Hepatocyte (in vitro differentiated cells): ENCODE measurements at regions not wholly inside any gene's neighbourhood (a gene's known extent, or its start where the extent isn't known, plus 50 kb on each side); places are given as distances from the start of the nearest gene placed in this dataset.

ENCODE experiments used
- EZH2 ChIP-seq: fragments of 200-600 bp; sonication (generic); IDR thresholded peaks from 2 replicates; pipeline ENCODE4 v1.6.1; 2016; ENCODE audit warnings: antibody characterized with exemption, mild to moderate bottlenecking, borderline replicate concordance
- TF ChIP-seq, protein P1 (sequence below): fragments of 200-600 bp; sonication (generic); IDR thresholded peaks from 2 replicates; pipeline ENCODE4 v1.5.1; 2016; ENCODE audit warnings: antibody characterized with exemption, mild to moderate bottlenecking; ENCODE audit not compliant: poor library complexity

DNA sequence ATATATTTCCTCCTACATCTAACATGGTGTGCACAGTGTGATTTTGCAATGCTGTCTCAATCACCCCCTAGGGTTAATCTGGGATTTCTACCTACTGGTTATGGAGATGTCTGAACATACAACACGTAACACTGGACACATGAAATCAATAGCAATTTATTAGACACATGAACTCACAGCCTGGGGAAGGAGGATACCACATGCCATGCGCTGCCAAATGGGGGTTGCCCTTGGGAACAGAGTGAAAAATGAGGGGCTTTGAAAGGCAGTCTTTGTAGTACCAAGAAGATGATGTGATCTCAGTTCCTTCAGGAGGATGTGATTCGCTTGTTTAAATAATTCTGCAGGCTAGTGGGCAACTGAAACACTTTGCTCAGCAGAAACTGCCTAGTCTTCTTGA, 253.6 kb upstream of the LRRC4C start:
- TF ChIP-seq, protein P1, sequence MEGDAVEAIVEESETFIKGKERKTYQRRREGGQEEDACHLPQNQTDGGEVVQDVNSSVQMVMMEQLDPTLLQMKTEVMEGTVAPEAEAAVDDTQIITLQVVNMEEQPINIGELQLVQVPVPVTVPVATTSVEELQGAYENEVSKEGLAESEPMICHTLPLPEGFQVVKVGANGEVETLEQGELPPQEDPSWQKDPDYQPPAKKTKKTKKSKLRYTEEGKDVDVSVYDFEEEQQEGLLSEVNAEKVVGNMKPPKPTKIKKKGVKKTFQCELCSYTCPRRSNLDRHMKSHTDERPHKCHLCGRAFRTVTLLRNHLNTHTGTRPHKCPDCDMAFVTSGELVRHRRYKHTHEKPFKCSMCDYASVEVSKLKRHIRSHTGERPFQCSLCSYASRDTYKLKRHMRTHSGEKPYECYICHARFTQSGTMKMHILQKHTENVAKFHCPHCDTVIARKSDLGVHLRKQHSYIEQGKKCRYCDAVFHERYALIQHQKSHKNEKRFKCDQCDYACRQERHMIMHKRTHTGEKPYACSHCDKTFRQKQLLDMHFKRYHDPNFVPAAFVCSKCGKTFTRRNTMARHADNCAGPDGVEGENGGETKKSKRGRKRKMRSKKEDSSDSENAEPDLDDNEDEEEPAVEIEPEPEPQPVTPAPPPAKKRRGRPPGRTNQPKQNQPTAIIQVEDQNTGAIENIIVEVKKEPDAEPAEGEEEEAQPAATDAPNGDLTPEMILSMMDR, result no peak
- TF ChIP-seq EZH2, result no peak
